ENCODE measurements at regions not wholly inside any gene's neighbourhood (a gene's known extent, or its start where the extent isn't known, plus 50 kb on each side); places are given as distances from the start of the nearest gene placed in this dataset.
A peak's percentile ranks its signal among the peaks of the same experiment; 100 is the strongest.

DNA sequence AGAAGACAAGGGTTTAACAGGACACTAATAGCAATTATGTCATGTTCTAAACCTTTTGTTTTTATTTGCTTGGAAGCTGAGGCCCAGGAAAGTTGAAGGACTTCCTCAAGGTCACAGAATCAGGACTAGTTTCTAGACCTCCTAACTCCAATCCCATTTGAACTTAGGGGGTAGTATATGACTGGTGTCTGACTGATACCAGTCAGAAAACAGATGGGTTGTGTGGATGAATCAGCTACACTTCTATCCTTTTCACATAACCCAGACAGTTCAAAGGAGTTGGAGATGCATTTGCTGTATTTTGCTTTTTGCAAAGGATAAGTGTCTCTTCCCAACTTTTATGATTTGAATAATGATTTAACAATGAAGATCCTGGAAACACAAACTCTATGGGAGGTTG, 322.5 kb downstream of the HLX start:
- no peak for DNase-seq (ENCODE audit: low read depth)

DNA sequence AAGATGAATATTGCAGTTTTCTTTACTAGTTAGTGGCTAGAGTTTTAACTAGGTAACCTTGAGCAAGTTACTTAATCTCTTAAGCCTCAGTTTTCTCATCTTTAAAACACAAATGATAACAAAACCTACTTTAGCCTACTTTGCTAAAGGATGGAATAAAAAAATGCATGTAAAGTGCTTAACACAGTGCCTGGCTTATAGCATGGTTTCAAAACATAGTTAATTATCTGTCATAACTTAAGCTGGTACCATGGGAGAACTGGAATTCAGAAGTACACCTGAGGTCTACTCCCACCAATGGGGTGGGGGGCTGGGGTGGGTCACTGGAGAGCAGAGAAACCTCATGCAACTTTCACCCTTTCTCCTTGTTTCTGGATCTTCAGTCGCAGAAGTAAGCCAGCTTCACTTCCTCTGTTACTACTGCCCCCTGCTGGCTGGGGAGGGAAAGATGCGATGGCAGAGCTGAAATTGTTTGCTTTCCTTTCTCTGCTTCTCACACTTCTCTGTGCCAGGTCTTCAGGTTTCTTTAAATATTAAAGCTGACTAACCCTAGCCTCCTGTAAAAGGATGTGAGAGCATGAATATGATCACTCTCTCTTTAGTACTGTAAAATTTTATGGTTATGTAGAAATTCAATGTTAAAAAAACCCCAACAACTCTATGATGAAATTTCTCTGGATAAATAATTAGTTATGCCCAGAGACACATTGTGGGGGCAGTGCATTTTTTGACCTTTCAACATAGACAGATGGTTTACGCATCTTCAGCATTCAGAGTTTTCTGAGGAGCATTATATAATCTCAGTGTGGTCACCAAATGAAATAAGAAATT, 324.2 kb downstream of the HLX start:
- peak; percentile 61 for DNase-seq (ENCODE audit: low read depth)

DNA sequence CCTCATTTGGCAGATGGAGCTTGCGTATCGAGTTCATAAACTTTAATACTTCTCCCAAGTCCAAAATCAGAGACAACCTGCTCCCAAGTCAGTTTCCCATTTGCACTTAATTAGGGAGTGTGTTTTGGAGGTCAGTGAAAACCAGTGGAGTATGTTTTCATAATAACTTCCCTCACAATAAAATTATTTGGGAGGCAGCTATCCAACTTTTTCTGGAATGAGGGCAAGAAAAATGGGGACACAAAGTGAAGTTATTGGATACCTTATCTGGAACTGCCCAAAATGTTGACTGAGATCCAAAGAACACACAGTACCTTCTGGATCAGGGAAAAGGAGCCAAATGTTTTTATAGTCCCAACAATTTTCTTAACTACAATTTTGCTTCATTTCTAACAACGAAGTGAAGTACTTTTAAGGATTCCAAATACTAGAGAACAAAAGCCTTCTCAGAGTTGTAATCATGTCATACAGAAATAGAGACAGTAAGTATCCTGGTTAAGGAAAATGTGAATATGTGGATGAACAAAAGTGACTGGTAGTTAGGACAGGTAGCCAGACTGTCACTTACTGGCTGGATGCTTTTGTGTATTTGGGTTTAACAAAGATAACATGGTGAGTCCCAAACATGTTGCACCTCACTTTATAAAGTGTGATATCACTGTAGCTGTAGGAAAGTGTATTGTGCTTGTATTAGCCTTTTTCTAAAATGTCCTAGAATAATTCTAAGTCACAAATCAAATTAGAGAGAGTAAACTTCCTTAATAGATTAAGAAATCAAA, 325.0 kb downstream of the HLX start:
- DNase-seq (ENCODE audit: low read depth) = no peak

DNA sequence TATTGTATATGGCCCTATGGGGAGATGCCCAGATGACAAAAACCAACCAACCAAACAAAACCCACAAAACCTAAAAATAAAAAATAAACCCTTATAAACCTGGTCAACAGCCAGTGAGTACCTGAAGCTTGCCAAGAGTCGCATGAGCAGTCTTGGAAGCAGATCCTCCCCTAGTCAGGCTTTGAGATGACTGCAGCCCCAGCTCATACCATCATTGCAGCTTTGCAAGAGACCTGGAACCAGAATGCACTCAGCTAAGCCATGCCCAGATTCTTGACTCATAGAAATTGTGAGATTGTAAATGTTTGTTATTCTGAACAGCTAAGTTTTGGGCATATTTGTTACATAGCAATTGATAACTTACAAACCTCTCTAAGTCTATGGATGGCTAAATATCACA, 326.8 kb downstream of the HLX start:
- DNase-seq (ENCODE audit: low read depth) = no peak

DNA sequence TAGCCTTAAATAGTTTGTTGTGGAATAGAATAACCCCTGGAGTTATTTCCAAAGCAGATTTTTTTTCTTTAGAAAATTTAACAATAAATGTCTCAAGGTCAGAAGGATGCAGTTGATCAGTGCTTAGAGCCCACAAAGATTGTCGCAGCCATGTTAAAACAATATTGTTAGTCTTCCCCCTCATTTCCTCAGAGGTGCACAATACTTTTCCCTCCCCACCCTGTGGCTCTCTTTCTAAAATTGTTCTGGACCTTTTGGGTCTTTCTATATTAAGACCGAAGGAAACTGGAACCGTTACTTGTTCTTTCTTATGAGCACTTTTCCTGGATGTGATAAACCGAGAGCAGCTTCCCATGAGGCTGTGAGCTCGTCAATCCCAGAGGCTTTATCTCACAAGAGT, 333.7 kb downstream of the HLX start:
- DNase-seq (ENCODE audit: low read depth) = no peak

GRCh38 chr1:221217029-221217428, 337.8 kb downstream of the HLX start:
- DNase-seq (ENCODE audit: low read depth) = no peak

- DNase-seq (ENCODE audit: low read depth) = no peak
Measured at GRCh38 chr1:221223281-221223680, 344.0 kb downstream of the HLX start.

GRCh38 chr1:221227460-221227859, 348.2 kb downstream of the HLX start:
- no peak for DNase-seq (ENCODE audit: low read depth)

- peak; percentile 51 for DNase-seq (ENCODE audit: low read depth)
Measured at GRCh38 chr1:221227872-221228337, 348.7 kb downstream of the HLX start.

GRCh38 chr1:221228594-221228993, 349.4 kb downstream of the HLX start:
- DNase-seq (ENCODE audit: low read depth) = no peak

DNA sequence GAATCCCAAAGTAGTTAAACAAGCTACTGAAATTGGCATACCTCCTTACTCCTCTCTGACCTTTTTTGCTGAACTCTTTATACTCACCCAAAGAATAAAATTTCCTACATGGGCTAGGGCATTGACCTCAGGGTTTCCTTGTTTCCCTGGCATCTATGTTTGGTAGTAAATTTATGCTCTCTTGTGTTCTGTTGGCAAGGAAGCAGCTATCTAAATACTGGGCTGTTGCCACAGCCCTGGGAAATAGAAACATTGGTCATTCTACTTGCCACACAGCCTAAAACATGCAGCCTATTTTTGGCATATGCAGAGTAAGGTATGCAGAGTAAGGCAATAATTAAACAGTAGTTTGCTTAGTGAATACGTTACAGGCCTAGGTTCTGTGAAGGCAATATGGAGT, 351.4 kb downstream of the HLX start:
- peak; percentile 48 for DNase-seq (ENCODE audit: low read depth)

DNA sequence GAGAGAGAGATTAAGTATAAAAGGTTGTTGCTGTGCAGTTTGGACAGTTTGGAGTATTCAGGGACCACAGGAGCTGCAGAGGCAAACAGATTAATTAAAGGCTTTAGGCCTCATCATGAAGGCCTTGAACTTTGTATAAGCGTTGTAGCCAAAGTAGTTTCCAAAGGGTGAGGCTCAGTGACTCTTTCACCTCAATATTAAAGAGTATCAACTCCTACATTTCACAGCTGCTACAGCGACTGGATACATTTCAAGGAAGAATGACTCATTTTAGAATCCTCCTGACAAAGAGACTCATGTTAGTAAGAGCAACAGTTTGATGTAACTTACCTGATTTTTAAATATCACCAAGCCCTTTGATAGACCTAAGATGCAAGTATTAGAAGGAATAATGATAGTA, 355.5 kb downstream of the HLX start:
- peak; percentile 59 for DNase-seq (ENCODE audit: low read depth)

- DNase-seq (ENCODE audit: low read depth) = no peak
Measured at GRCh38 chr1:221237587-221237986, 358.3 kb downstream of the HLX start.

- no peak for DNase-seq (ENCODE audit: low read depth)
Measured at GRCh38 chr1:221239181-221239580, 359.9 kb downstream of the HLX start.

DNA sequence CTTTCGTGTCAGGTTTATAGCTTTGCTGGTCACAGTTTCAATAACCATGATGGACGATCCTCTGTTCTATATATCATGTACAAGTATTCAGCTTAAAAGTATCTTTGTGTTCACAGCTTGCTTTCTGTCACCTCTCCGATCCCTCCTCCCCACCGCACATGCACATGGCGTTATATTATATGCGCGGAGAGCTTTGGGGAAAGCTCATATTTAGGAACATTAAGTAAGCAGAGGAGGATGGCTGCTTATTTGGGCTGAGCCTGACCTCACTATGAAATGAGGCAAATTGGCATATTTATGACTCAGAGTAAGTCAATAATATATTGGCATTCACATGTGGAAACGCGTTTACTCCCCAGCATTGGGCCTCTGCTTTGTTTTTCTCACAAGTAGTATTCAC, 360.5 kb downstream of the HLX start:
- no peak for DNase-seq (ENCODE audit: low read depth)

GRCh38 chr1:221240690-221241089, 361.4 kb downstream of the HLX start:
- DNase-seq (ENCODE audit: low read depth) = no peak

- DNase-seq (ENCODE audit: low read depth) = no peak
Measured at GRCh38 chr1:221241157-221241556, 361.9 kb downstream of the HLX start.

GRCh38 chr1:221241592-221241991, 362.3 kb downstream of the HLX start:
- peak; percentile 21 for DNase-seq (ENCODE audit: low read depth)

DNA sequence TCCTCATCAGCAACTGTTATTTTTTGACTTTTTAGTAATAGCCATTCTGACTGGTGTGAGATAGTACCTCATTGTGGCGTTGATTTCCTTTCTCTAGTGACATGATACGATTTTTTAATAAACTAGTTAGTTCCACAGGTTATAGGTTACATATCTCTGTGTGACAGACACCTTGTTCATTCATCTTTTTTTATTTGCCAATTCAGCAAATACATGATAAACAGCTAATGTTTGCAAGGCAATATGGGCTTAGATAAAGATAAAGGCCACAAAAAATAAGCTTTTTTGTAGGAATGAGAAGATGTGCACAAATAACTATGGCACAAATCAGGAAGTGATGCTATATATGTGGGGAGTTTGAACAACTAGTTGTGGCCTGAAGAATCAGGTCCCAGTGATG, 366.8 kb downstream of the HLX start:
- no peak for DNase-seq (ENCODE audit: low read depth)

- no peak for DNase-seq (ENCODE audit: low read depth)
Measured at GRCh38 chr1:221246628-221247415, 367.6 kb downstream of the HLX start.

DNA sequence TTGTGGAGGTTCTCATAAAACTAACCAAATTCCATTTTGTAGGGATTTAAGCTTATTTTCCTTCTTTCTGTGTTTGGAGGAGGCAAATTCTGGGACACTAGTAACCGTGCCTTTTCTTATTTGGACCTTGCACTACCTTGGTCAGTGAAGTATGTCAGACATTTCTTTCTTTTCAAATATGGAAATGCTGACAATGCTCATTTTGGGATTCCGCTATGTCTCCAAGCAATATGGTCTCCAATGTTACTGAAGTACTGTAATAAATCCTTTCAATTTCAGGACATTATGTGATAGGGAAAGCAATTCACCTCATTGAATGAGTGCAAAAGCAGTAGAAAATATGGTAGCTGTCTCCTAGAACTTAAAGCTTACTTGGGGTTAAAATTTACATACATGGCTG, 372.3 kb downstream of the HLX start:
- no peak for DNase-seq (ENCODE audit: low read depth)

GRCh38 chr1:221254813-221255212, 375.6 kb downstream of the HLX start:
- DNase-seq (ENCODE audit: low read depth) = no peak

Measured in RPMI7951 (cell line).